GM23248 (cell line): ENCODE measurements at regions not wholly inside any gene's neighbourhood (a gene's known extent, or its start where the extent isn't known, plus 50 kb on each side); places are given as distances from the start of the nearest gene placed in this dataset.

Experiments
- DNase-seq: peaks from one replicate; pipeline ENCODE4 v3.0.0-alpha.2; 2015
- H2AFZ ChIP-seq: fragments of 200-600 bp; sonication (generic); 2 replicates; pipeline ENCODE4 v1.6.1; 2016; ENCODE audit warnings: antibody characterized with exemption
- H3F3A ChIP-seq: fragments of 200-600 bp; sonication (generic); 2 replicates; pipeline ENCODE4 v1.6.1; 2016; ENCODE audit warnings: mild to moderate bottlenecking, antibody characterized with exemption, mixed run types; ENCODE audit not compliant: insufficient read depth
- H3K27ac ChIP-seq: fragments of 200-600 bp; sonication (generic); 2 replicates; pipeline ENCODE4 v1.5.1; 2016; ENCODE audit warnings: mild to moderate bottlenecking
- H3K27me3 ChIP-seq: fragments of 200-600 bp; sonication (generic); replicated peaks from 2 replicates; pipeline ENCODE4 v1.6.1; 2016; ENCODE audit warnings: mild to moderate bottlenecking; ENCODE audit not compliant: insufficient read depth
- H3K36me3 ChIP-seq: fragments of 200-600 bp; sonication (generic); 2 replicates; pipeline ENCODE4 v1.6.1; 2016; ENCODE audit warnings: low read depth, mild to moderate bottlenecking
- H3K4me1 ChIP-seq: fragments of 200-600 bp; sonication (generic); 2 replicates; pipeline ENCODE4 v1.6.1; 2016; ENCODE audit warnings: mild to moderate bottlenecking; ENCODE audit not compliant: insufficient read depth
- H3K4me2 ChIP-seq: fragments of 200-600 bp; sonication (generic); one replicate; pipeline ENCODE4 v1.6.1; 2016; ENCODE audit warnings: mild to moderate bottlenecking; ENCODE audit not compliant: unreplicated experiment
- H3K4me3 ChIP-seq: fragments of 200-600 bp; sonication (generic); 2 replicates; pipeline ENCODE4 v1.5.1; 2016; ENCODE audit warnings: mild to moderate bottlenecking
- H3K79me2 ChIP-seq: fragments of 200-600 bp; sonication (generic); 2 replicates; pipeline ENCODE4 v1.6.1; 2016; ENCODE audit warnings: mild to moderate bottlenecking; ENCODE audit not compliant: insufficient read depth
- H3K9ac ChIP-seq: fragments of 200-600 bp; sonication (generic); 2 replicates; pipeline ENCODE4 v1.6.1; 2016; ENCODE audit warnings: mild to moderate bottlenecking
- H3K9me2 ChIP-seq: fragments of 200-600 bp; sonication (generic); 2 replicates; pipeline ENCODE4 v1.6.1; 2016; ENCODE audit warnings: mixed run types, mild to moderate bottlenecking, moderate library complexity; ENCODE audit not compliant: insufficient read depth
- H3K9me3 ChIP-seq: fragments of 200-600 bp; sonication (generic); one replicate; pipeline ENCODE4 v1.6.1; 2017; ENCODE audit warnings: low read depth
- H4K20me1 ChIP-seq: fragments of 200-600 bp; sonication (generic); 2 replicates; pipeline ENCODE4 v1.6.0; 2016; ENCODE audit not compliant: insufficient read depth
- EZH2 ChIP-seq: fragments of 200-600 bp; sonication (generic); IDR thresholded peaks from 2 replicates; pipeline ENCODE4 v1.6.1; 2018; ENCODE audit warnings: antibody characterized with exemption, mild to moderate bottlenecking; ENCODE audit not compliant: insufficient read depth, poor library complexity, severe bottlenecking
- EZH2phosphoT487 ChIP-seq: fragments of 200-600 bp; sonication (generic); IDR thresholded peaks from 2 replicates; pipeline ENCODE4 v1.6.1; 2018; ENCODE audit warnings: antibody characterized with exemption, moderate library complexity, mild to moderate bottlenecking, low read depth; ENCODE audit not compliant: insufficient read depth
- WGBS, 2 experiments: methylation state at CpG; one replicate each; pipeline ENCODE4 v1.1.6; 2015 to 2017; ENCODE audit warnings: low lambda C conversion rate in 2 of 2, low coverage in 1 of 2; ENCODE audit errors: missing lambda C conversion rate in 2 of 2; 5-methylcytosine and 5-hydroxymethylcytosine counted together
- in situ Hi-C: fragments of 300-500 bp; cut with MboI; formaldehyde crosslinking; loops from 2 replicates; pipeline ENCODE4 v1.15.0; 2020

DNA sequence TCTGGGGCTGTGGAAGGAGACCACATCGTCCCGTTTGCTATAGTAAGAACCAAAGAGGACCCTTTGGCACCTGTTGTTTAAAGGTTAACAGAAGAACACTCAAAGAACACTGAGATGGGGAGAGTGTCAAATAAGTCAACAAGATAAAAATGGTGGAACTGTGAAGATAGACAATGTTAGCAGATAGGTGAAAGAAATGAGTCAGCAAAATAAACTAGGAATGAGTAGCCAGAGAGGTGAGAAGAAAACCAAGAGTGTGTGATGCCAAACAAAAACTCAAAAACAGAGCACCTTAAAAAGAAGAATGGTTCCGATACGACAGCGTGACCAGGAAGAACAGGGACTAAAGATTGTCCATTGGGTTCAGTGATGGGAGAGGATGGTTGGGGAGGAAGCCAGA is 74.7 kb upstream of the PIWIL1 start:
- WGBS, 2 experiments: 38 to 50% methylated on average over 5 of the region's 5 CpGs
- no peaks in the 10 kb centered on the region for H3F3A ChIP-seq
- DNase-seq: no peak
- no peaks in the 10 kb centered on the region for H3K9me2 ChIP-seq
- H3K4me2 ChIP-seq: no peak overlapping the region
- no peaks in the 10 kb centered on the region for H3K79me2 ChIP-seq
- H2AFZ ChIP-seq: no peak overlapping the region
- in situ Hi-C loops: no loop called here
- H3K4me1 ChIP-seq: no peaks in the 10 kb centered on the region
- no peaks in the 10 kb centered on the region for H3K27me3 ChIP-seq
- no peak overlapping the region for H3K27ac ChIP-seq
- no peak overlapping the region for H3K4me3 ChIP-seq
- no peak for TF ChIP-seq EZH2
- no peak for TF ChIP-seq EZH2phosphoT487
- H4K20me1 ChIP-seq: no peaks in the 10 kb centered on the region
- no peaks in the 10 kb centered on the region for H3K9me3 ChIP-seq
- H3K9ac ChIP-seq: no peak overlapping the region
- no peaks in the 10 kb centered on the region for H3K36me3 ChIP-seq

DNA sequence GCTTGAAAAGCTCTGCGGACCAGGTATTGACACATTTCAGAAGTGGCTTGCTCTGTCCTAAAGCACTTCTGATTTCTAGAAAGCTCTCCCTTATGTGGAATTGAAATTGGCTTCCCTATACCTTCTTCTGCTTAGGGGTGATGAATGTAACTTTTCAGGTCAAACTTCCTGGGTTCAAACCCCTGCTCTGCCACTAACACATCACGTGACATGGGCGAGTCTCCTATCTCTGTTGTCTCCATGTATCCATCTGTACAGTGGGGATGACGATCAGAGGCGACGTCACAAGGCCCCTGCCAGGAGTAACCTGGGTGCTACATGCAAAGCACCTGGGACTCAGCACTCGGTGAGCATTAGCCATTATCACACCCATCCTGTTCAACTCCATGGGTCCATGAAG is 73.7 kb upstream of the PIWIL1 start:
- no peaks in the 10 kb centered on the region for H3K9me2 ChIP-seq
- WGBS, 2 experiments: 34 to 41% methylated on average over 7 of the region's 7 CpGs
- H3F3A ChIP-seq: no peaks in the 10 kb centered on the region
- H3K4me1 ChIP-seq: no peaks in the 10 kb centered on the region
- H3K79me2 ChIP-seq: no peaks in the 10 kb centered on the region
- no peak overlapping the region for H3K4me2 ChIP-seq
- no peak for DNase-seq
- H3K36me3 ChIP-seq: no peaks in the 10 kb centered on the region
- H3K9me3 ChIP-seq: no peaks in the 10 kb centered on the region
- no peaks in the 10 kb centered on the region for H3K27me3 ChIP-seq
- no peak overlapping the region for H3K27ac ChIP-seq
- H2AFZ ChIP-seq: no peak overlapping the region
- H4K20me1 ChIP-seq: no peaks in the 10 kb centered on the region
- H3K9ac ChIP-seq: no peak overlapping the region
- H3K4me3 ChIP-seq: no peak overlapping the region
- TF ChIP-seq EZH2 (no peak), EZH2phosphoT487 (no peak)
- in situ Hi-C loops: no loop called here

DNA sequence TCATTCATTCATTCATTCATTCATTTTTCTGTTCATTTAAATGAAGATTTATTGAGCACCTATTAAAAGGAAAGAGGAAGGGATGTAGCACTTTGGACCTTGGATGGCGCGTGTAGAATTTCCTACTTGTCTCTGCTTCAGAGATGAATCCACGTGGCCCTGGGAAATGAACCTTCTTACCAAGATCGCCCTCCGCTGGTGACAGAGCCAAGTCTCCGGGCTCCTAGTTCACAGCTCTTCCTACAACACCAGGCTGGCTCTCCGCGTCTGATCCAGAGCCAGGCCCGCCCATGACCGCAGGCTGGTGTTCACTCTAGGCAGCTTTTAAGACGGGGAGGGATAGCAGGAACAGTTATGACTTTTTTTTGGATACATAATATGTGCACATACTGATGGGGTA is 70.9 kb upstream of the PIWIL1 start:
- no peaks in the 10 kb centered on the region for H4K20me1 ChIP-seq
- WGBS, 2 experiments: 53 to 63% methylated on average over 11 of the region's 11 CpGs
- no peak overlapping the region for H3K4me3 ChIP-seq
- H3K27me3 ChIP-seq: no peaks in the 10 kb centered on the region
- no peak for TF ChIP-seq EZH2
- no peak for TF ChIP-seq EZH2phosphoT487
- H3F3A ChIP-seq: no peaks in the 10 kb centered on the region
- H3K79me2 ChIP-seq: no peaks in the 10 kb centered on the region
- H3K9me3 ChIP-seq: no peaks in the 10 kb centered on the region
- H3K36me3 ChIP-seq: no peaks in the 10 kb centered on the region
- H3K4me2 ChIP-seq: no peak overlapping the region
- in situ Hi-C loops: no loop called here
- no peak overlapping the region for H3K27ac ChIP-seq
- H3K4me1 ChIP-seq: no peaks in the 10 kb centered on the region
- DNase-seq: no peak
- H3K9me2 ChIP-seq: no peaks in the 10 kb centered on the region
- no peak overlapping the region for H3K9ac ChIP-seq
- H2AFZ ChIP-seq: no peak overlapping the region

DNA sequence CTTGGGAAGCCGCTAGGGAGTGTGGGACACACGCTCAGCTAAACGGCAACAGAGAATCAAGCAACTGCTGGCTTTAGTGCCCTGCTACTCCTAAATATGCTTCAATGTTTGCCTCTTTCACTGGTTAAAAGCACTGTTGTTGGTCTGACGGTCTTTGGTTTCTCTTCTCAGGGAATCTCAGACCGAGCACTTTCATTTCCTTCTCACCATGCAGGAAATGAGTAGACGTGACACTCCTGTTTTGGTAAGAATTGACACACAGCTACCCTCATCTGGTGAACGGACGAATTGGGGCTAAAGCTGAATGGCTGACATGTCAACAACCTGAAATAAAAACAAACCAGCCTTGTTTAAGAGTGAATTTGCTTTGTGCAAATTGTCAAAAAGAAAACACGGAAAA is 57.5 kb upstream of the PIWIL1 start:
- Histone ChIP-seq H3K79me2 (no peaks in the 10 kb centered on the region), H4K20me1 (no peaks in the 10 kb centered on the region), H3F3A (no peaks in the 10 kb centered on the region), H3K9me2 (no peaks in the 10 kb centered on the region), H3K4me1 (0 out of 2 replicates have a peak, but pooled peaks cover 4% of the 10 kb centered on the region), H3K4me3 (peak overlapping the region; percentile 73), H3K27ac (peak overlapping the region; percentile 23; the same call in 1 of the 2 replicates), H3K9me3 (no peaks in the 10 kb centered on the region), H3K36me3 (no peaks in the 10 kb centered on the region), H3K27me3 (no peaks in the 10 kb centered on the region), H3K9ac (peak overlapping the region; percentile 65), H3K4me2 (peak overlapping the region; percentile 95), H2AFZ (peak overlapping the region; percentile 96)
- in situ Hi-C loops: no loop called here
- peak; percentile 42 for DNase-seq
- WGBS, 2 experiments: 1 to 3% methylated on average over 9 of the region's 9 CpGs
- TF ChIP-seq EZH2phosphoT487: no peak
- TF ChIP-seq EZH2: no peak

DNA sequence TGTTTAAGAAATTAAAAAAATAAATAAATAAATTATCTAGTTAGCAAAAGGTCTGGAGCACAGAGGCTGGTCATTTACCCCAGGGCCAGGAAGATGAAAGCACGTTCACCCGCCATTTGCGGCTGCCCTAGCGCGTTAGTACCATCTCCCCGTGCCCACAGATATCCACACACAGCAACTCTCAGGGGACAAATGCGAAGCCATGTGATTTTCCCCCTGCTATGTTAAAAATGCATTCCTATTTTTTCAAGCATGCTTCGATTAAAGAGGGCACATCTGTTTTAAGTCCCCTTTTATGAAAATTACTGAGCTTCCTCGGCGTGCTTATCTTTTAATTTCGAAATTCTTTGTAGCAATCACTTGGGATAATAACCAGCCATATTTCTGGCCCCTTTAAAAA is 56.9 kb upstream of the PIWIL1 start:
- DNase-seq: peak; percentile 1
- no peaks in the 10 kb centered on the region for H3K9me3 ChIP-seq
- no peak overlapping the region for H3K27ac ChIP-seq
- H4K20me1 ChIP-seq: no peaks in the 10 kb centered on the region
- 0 out of 2 replicates have a peak, but pooled peaks cover 4% of the 10 kb centered on the region for H3K4me1 ChIP-seq
- H3K79me2 ChIP-seq: no peaks in the 10 kb centered on the region
- TF ChIP-seq EZH2phosphoT487 (no peak), EZH2 (no peak)
- 21 to 27% methylated on average over 11 of the region's 11 CpGs for WGBS, 2 experiments
- in situ Hi-C loops: no loop called here
- peak overlapping the region; percentile 65; the same call in 1 of the 2 replicates for H3K9ac ChIP-seq
- H3K4me2 ChIP-seq: peak overlapping the region; percentile 95
- H3K36me3 ChIP-seq: no peaks in the 10 kb centered on the region
- peak overlapping the region; percentile 73 for H3K4me3 ChIP-seq
- no peaks in the 10 kb centered on the region for H3K9me2 ChIP-seq
- no peaks in the 10 kb centered on the region for H3F3A ChIP-seq
- H3K27me3 ChIP-seq: no peaks in the 10 kb centered on the region
- H2AFZ ChIP-seq: peak overlapping the region; percentile 96
